CD4-positive, alpha-beta T cell treated with Interleukin-12 subunit alpha and Interleukin-12 subunit beta, for 1 hour (primary cell): ENCODE measurements at regions not wholly inside any gene's neighbourhood (a gene's known extent, or its start where the extent isn't known, plus 50 kb on each side); places are given as distances from the start of the nearest gene placed in this dataset.
"Not testable (repeated sequence)": the region's sequence is repeated elsewhere in the genome, so short reads cannot be mapped to it uniquely, and the experiment has no call there.

Experiments used
- DNase-seq: peaks from one replicate; pipeline ENCODE4 v3.0.0-alpha.2; 2020

GRCh38 chr6:14575961-14576360 lies 458.4 kb downstream of the CD83 start:
- DNase-seq = no peak

GRCh38 chr6:14578994-14579393 lies 461.4 kb downstream of the CD83 start:
- DNase-seq = no peak

- no peak for DNase-seq
These were observed 465.2 kb downstream of the CD83 start for GRCh38 chr6:14582749-14583148.

- DNase-seq = no peak
These were observed 466.3 kb downstream of the CD83 start for GRCh38 chr6:14583826-14584225.

GRCh38 chr6:14584450-14584849 lies 466.9 kb downstream of the CD83 start:
- DNase-seq = no peak

- DNase-seq = no peak
These were observed 468.1 kb downstream of the CD83 start for GRCh38 chr6:14585689-14586088.

GRCh38 chr6:14589175-14589574 lies 471.6 kb downstream of the CD83 start:
- no peak for DNase-seq

GRCh38 chr6:14590586-14590985 lies 473.0 kb downstream of the CD83 start:
- DNase-seq = no peak

GRCh38 chr6:14591998-14592397 lies 474.4 kb downstream of the CD83 start:
- DNase-seq = no peak

- DNase-seq = no peak
These were observed 475.7 kb downstream of the CD83 start for GRCh38 chr6:14593286-14593685.

- DNase-seq = no peak
These were observed 478.2 kb downstream of the CD83 start for GRCh38 chr6:14595751-14596150.

- DNase-seq = no peak
These were observed 478.8 kb downstream of the CD83 start for GRCh38 chr6:14596410-14596809.

GRCh38 chr6:14597090-14597489 lies 479.5 kb downstream of the CD83 start:
- DNase-seq = no peak

- DNase-seq = no peak
These were observed 480.7 kb downstream of the CD83 start for GRCh38 chr6:14598017-14598864.

- DNase-seq = not testable (repeated sequence)
These were observed 482.7 kb downstream of the CD83 start for GRCh38 chr6:14600306-14600705.

GRCh38 chr6:14601490-14601889 lies 483.9 kb downstream of the CD83 start:
- DNase-seq = no peak

GRCh38 chr6:14606353-14606752 lies 488.8 kb downstream of the CD83 start:
- DNase-seq = no peak

GRCh38 chr6:14610141-14610540 lies 492.6 kb downstream of the CD83 start:
- DNase-seq = no peak

GRCh38 chr6:14612016-14612980 lies 494.7 kb downstream of the CD83 start:
- no peak for DNase-seq

GRCh38 chr6:14614631-14615030 lies 497.1 kb downstream of the CD83 start:
- no peak for DNase-seq

- DNase-seq = no peak
These were observed 499.1 kb downstream of the CD83 start for GRCh38 chr6:14616656-14617055.

GRCh38 chr6:14618759-14619418 lies 501.3 kb downstream of the CD83 start:
- DNase-seq = no peak

GRCh38 chr6:14619419-14619781 lies 501.8 kb downstream of the CD83 start:
- DNase-seq = no peak
